ENCODE measurements at regions not wholly inside any gene's neighbourhood (a gene's known extent, or its start where the extent isn't known, plus 50 kb on each side); places are given as distances from the start of the nearest gene placed in this dataset.

GRCh38 chr14:22469538-22470303 is 119.3 kb downstream of the DAD1 start:
- H3K27me3 ChIP-seq, result no peaks in the 10 kb centered on the region
- no peak for DNase-seq
- H3K36me3 ChIP-seq (replicated peaks in 1 of 2), result no peaks in the 10 kb centered on the region
- no peak overlapping the region for H3K4me3 ChIP-seq
- no peak overlapping the region for H3K27ac ChIP-seq
- no peak for TF ChIP-seq POLR2A (IDR thresholded peaks at IDR 0.05)
- no peak for TF ChIP-seq CTCF (IDR thresholded peaks at IDR 0.05)
- intact Hi-C loops (cut with DNase I), result loop anchor here in 1 of 2 donors (10.0 kb wide), 1 partner anchor 155 kb away; no protein-coding TSS in a partner anchor
- no peaks in the 10 kb centered on the region for H3K9me3 ChIP-seq (replicated peaks in 1 of 3)
- WGBS, 4 donors, result 57 to 65% (median 60%) methylated on average over 8 of the region's 8 CpGs
- H3K4me1 ChIP-seq (replicated peaks in 1 of 2), result no peaks in the 10 kb centered on the region

GRCh38 chr14:22468830-22469229 is 120.2 kb downstream of the DAD1 start:
- no peak for DNase-seq
- Histone ChIP-seq H3K9me3 (replicated peaks in 1 of 3) (no peaks in the 10 kb centered on the region), H3K36me3 (replicated peaks in 1 of 2) (no peaks in the 10 kb centered on the region), H3K4me3 (no peak overlapping the region), H3K27ac (no peak overlapping the region), H3K27me3 (no peaks in the 10 kb centered on the region), H3K4me1 (replicated peaks in 1 of 2) (no peaks in the 10 kb centered on the region)
- TF ChIP-seq POLR2A (IDR thresholded peaks at IDR 0.05), result no peak
- TF ChIP-seq CTCF (IDR thresholded peaks at IDR 0.05), result no peak
- 61 to 95% (median 88%) methylated on average over 2 of the region's 2 CpGs for WGBS, 4 donors
- intact Hi-C loops (cut with DNase I), result no loop called here

GRCh38 chr14:22466491-22466890 is 122.5 kb downstream of the DAD1 start:
- no peak overlapping the region for H3K27ac ChIP-seq
- WGBS, 4 donors, result 83 to 96% (median 92%) methylated on average over 3 to 4 of the region's 4 CpGs
- H3K4me3 ChIP-seq, result no peak overlapping the region
- no peaks in the 10 kb centered on the region for H3K27me3 ChIP-seq
- no peaks in the 10 kb centered on the region for H3K9me3 ChIP-seq (replicated peaks in 1 of 3)
- intact Hi-C loops (cut with DNase I), result no loop called here
- no peak for DNase-seq
- no peak for TF ChIP-seq POLR2A (IDR thresholded peaks at IDR 0.05)
- TF ChIP-seq CTCF (IDR thresholded peaks at IDR 0.05), result no peak
- H3K4me1 ChIP-seq (replicated peaks in 1 of 2), result no peaks in the 10 kb centered on the region
- H3K36me3 ChIP-seq (replicated peaks in 1 of 2), result no peaks in the 10 kb centered on the region

- 82 to 90% (median 86%) methylated on average over 2 of the region's 2 CpGs for WGBS, 4 donors
- H3K27ac ChIP-seq, result no peak overlapping the region
- H3K27me3 ChIP-seq, result no peaks in the 10 kb centered on the region
- TF ChIP-seq POLR2A (IDR thresholded peaks at IDR 0.05), result no peak
- TF ChIP-seq CTCF (IDR thresholded peaks at IDR 0.05), result no peak
- no peaks in the 10 kb centered on the region for H3K9me3 ChIP-seq (replicated peaks in 1 of 3)
- H3K36me3 ChIP-seq (replicated peaks in 1 of 2), result no peaks in the 10 kb centered on the region
- intact Hi-C loops (cut with DNase I), result no loop called here
- no peak overlapping the region for H3K4me3 ChIP-seq
- no peak for DNase-seq
- no peaks in the 10 kb centered on the region for H3K4me1 ChIP-seq (replicated peaks in 1 of 2)
Observed at GRCh38 chr14:22465201-22465840, 123.7 kb downstream of the DAD1 start.

All from adrenal gland (tissue), 9 donors.